ENCODE measurements at regions not wholly inside any gene's neighbourhood (a gene's known extent, or its start where the extent isn't known, plus 50 kb on each side); places are given as distances from the start of the nearest gene placed in this dataset.
A peak's percentile ranks its signal among the peaks of the same experiment; 100 is the strongest.

DNA sequence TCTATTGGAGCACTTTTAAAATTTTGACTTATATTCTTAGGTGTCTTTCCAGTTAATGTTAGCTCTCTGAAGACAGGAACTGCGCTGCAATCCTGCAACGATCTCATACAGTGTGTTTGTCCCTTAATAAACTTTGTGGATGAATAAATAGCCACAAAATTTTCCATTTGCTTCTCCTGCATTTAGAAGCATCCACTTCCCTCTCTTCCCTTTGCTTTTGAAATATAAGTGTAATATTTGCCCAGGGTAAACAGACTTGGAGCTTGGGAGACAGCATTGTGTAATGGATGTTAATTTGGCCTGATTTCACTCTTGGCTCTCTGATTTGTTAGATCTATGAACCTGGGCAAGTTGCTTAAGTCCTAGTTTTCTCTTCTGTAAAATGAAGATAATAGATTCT is 58.2 kb upstream of the CD28 start:
- Histone ChIP-seq H3K79me2 (ENCODE audit: control insufficient read depth, insufficient read depth, low read length, unreplicated experiment) (no peaks in the 10 kb centered on the region), H3K36me3 (ENCODE audit: insufficient read depth, low read length) (no peaks in the 10 kb centered on the region), H2AFZ (ENCODE audit: low read length, unreplicated experiment) (no peak overlapping the region), H3K27ac (ENCODE audit: low read depth, low read length) (no peak overlapping the region), H3K4me3 (ENCODE audit: low read depth, low read length) (no peak overlapping the region), H3K27me3 (ENCODE audit: insufficient read depth, low read length) (no peaks in the 10 kb centered on the region), H3K4me1 (ENCODE audit: control insufficient read depth, insufficient read depth, low read length, unreplicated experiment) (peaks cover 29% of the 10 kb centered on the region)

DNA sequence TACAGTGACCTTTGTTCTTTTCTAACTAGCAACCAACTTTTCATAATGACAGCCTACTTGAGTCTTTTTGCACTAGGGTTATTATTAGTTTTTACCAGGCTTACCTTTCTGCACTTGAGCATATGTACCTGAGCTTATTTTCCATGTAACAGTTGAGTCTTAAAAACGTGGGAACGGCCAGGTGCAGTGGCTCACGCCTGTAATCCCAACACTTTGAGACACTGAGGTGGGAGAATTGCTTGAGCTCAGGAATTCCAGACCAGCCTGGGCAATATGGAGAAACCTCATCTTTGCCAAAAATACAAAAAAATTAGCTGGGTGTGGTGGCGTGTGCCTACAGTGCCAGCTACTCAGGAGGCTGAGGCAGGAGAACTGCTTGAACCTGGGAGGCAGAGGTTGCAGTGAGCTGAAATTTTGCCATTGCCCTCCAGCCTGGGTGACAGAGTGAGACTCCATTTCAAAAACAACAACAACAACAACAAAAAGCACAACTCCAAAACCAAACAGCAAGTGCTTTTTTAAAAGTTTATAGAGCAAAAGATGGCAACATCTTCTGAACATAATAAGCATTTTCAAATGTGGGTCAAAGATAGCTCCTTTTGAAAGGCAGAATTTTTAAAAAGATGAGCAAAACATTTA is 57.1 kb upstream of the CD28 start:
- peaks cover 29% of the 10 kb centered on the region for H3K4me1 ChIP-seq (ENCODE audit: control insufficient read depth, insufficient read depth, low read length, unreplicated experiment)

DNA sequence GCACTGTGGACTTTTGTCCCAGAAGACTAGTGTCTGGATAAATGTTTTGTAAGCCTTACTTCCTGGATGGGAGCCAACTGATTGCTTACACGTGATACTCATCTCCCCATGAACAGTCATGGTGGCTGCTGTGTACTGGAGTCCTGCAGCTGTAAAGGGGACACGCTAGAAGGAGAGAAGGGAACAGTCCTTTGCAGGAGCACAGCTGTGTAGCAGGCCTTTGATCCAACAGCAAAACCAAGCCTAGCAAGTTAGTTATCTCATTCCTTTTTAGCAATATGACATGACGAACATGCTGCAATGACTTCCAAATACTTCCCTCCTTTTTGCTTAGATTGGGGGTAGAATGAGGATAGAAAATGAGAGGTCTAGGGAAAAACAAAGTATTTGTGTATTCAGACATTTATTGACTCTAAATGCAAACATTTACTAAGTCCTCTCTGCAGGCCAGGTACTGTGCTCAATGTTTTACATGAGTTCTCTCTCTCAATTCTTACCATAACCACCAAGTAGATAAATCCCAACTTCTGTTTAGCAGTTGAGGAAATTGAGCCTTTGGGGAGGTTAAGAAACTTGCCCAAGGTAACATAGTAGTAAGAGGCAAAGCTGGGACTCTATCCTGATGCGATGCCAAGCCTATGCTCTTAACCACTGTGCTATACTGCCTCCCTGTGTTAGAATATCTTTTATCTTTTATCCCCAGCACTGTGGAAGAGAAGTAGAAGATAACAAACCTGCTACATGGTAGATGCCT is 55.4 kb upstream of the CD28 start:
- Histone ChIP-seq H2AFZ (ENCODE audit: low read length, unreplicated experiment) (peak overlapping the region; percentile 70), H3K79me2 (ENCODE audit: control insufficient read depth, insufficient read depth, low read length, unreplicated experiment) (no peaks in the 10 kb centered on the region), H3K27me3 (ENCODE audit: insufficient read depth, low read length) (no peaks in the 10 kb centered on the region), H3K36me3 (ENCODE audit: insufficient read depth, low read length) (no peaks in the 10 kb centered on the region), H3K27ac (ENCODE audit: low read depth, low read length) (0 out of 2 replicates have a peak overlapping the region, but pooled peaks have one; percentile 4), H3K4me1 (ENCODE audit: control insufficient read depth, insufficient read depth, low read length, unreplicated experiment) (peaks cover 29% of the 10 kb centered on the region), H3K4me3 (ENCODE audit: low read depth, low read length) (no peak overlapping the region)

More for the DNA sequence above, 57.1 kb upstream of the CD28 start:
- H2AFZ ChIP-seq (ENCODE audit: low read length, unreplicated experiment): peak overlapping the region; percentile 33
- no peaks in the 10 kb centered on the region for H3K27me3 ChIP-seq (ENCODE audit: insufficient read depth, low read length)
- peak overlapping the region; percentile 58 for H3K27ac ChIP-seq (ENCODE audit: low read depth, low read length)
- H3K4me3 ChIP-seq (ENCODE audit: low read depth, low read length): no peak overlapping the region
- H3K79me2 ChIP-seq (ENCODE audit: control insufficient read depth, insufficient read depth, low read length, unreplicated experiment): no peaks in the 10 kb centered on the region
- no peaks in the 10 kb centered on the region for H3K36me3 ChIP-seq (ENCODE audit: insufficient read depth, low read length)

DNA sequence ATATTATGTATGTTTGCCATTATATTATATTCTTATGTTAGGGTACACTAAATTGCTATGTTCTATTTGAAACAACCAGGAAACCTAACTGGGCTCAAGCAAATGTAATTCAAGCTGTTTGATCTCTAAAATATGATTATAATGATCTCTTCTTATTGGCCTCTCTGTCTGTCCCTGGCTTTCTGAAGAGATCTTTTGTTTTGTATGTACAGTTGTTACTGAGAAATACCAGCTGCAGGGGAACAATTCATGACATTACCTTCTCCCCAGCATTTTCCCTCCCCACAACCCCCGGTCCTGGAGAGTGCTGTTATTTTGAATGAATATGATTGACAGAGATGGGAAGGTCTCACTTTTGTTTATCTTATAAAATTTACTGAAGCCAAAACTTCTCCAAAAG is 54.8 kb upstream of the CD28 start:
- Histone ChIP-seq H3K27me3 (ENCODE audit: insufficient read depth, low read length) (no peaks in the 10 kb centered on the region), H3K79me2 (ENCODE audit: control insufficient read depth, insufficient read depth, low read length, unreplicated experiment) (no peaks in the 10 kb centered on the region), H3K36me3 (ENCODE audit: insufficient read depth, low read length) (no peaks in the 10 kb centered on the region), H2AFZ (ENCODE audit: low read length, unreplicated experiment) (peak overlapping the region; percentile 70), H3K27ac (ENCODE audit: low read depth, low read length) (peak overlapping the region; percentile 50; the same call in 1 of the 2 replicates), H3K4me3 (ENCODE audit: low read depth, low read length) (no peak overlapping the region), H3K4me1 (ENCODE audit: control insufficient read depth, insufficient read depth, low read length, unreplicated experiment) (peaks cover 29% of the 10 kb centered on the region)

DNA sequence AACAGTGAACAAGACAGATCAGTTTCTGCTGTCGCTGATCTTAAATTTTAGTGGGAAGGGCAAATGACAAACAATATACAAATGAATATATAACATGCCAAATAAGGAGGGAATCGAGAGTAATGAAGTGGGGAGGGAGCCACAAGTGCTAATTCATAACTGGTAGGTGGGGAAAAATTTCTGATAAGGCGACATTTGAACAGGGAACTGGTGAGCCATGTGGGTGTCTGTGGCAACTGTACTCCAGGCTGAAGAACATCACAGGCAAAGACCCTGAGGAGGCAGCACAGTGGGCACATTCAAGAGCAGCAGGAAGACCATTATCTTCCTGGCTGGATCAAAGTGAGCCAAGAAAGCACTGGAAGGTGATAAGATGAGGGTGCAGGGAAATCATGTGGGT is 51.6 kb upstream of the CD28 start:
- Histone ChIP-seq H3K27me3 (ENCODE audit: insufficient read depth, low read length) (no peaks in the 10 kb centered on the region), H3K79me2 (ENCODE audit: control insufficient read depth, insufficient read depth, low read length, unreplicated experiment) (no peaks in the 10 kb centered on the region), H2AFZ (ENCODE audit: low read length, unreplicated experiment) (no peak overlapping the region), H3K27ac (ENCODE audit: low read depth, low read length) (no peak overlapping the region), H3K4me3 (ENCODE audit: low read depth, low read length) (no peak overlapping the region), H3K36me3 (ENCODE audit: insufficient read depth, low read length) (no peaks in the 10 kb centered on the region), H3K4me1 (ENCODE audit: control insufficient read depth, insufficient read depth, low read length, unreplicated experiment) (peaks cover 21% of the 10 kb centered on the region)

DNA sequence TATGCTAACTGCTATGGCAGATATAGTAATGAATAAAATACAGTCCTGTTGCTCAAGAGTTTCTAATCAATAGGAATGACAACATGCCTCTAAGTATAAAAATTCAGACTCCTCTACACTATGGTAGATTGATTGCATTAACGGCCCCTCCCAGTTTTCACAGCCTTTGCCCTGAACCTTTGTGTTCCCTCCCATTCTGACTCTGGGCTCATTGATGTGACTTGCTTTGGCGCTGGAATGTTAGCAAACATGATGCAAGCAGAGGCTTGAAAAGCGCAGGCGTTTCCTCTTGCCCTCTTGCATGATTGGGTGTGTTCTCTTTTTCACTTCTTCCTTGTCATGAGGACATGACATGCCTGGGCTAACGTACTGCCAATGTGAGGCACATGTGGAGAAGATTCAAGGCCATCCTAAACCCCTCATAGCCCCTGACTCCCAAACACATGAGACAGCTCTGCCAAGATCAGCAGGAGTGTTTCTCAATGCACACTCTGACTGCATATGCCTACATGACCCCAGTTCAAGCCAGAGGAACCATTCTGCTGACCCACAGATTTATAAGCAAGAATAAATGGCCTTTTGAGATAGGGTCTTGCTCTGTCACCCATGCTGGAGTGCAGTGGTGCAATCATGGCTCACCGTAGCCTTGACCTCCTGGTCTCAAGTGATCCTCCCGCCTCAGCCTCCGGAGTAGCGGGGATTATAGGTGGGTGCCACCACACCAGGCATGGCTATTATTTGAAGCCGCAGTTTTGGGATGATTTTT is 49.7 kb upstream of the CD28 start:
- peaks cover 2% of the 10 kb centered on the region for H3K4me1 ChIP-seq (ENCODE audit: control insufficient read depth, insufficient read depth, low read length, unreplicated experiment)
- H3K36me3 ChIP-seq (ENCODE audit: insufficient read depth, low read length): no peaks in the 10 kb centered on the region
- no peaks in the 10 kb centered on the region for H3K79me2 ChIP-seq (ENCODE audit: control insufficient read depth, insufficient read depth, low read length, unreplicated experiment)
- no peak overlapping the region for H2AFZ ChIP-seq (ENCODE audit: low read length, unreplicated experiment)
- no peak overlapping the region for H3K27ac ChIP-seq (ENCODE audit: low read depth, low read length)
- H3K4me3 ChIP-seq (ENCODE audit: low read depth, low read length): no peak overlapping the region
- no peaks in the 10 kb centered on the region for H3K27me3 ChIP-seq (ENCODE audit: insufficient read depth, low read length)
